HEK293T (cell line): ENCODE measurements at regions not wholly inside any gene's neighbourhood (a gene's known extent, or its start where the extent isn't known, plus 50 kb on each side); places are given as distances from the start of the nearest gene placed in this dataset.

Experiments
- BHLHE40 ChIP-seq: fragments of 450-650 bp; IDR thresholded peaks from 2 replicates; pipeline ENCODE4 v1.6.1; 2016; ENCODE audit warnings: mild to moderate bottlenecking, moderate library complexity, borderline replicate concordance
- ELF4 ChIP-seq: fragments of 450-650 bp; IDR thresholded peaks from 2 replicates; pipeline ENCODE4 v1.6.1; 2017; ENCODE audit warnings: antibody characterized with exemption
- FOXA1 ChIP-seq: fragments of 450-650 bp; IDR thresholded peaks from 2 replicates; pipeline ENCODE4 v1.6.1; 2016; ENCODE audit warnings: mild to moderate bottlenecking
- FOXK2 ChIP-seq: fragments of 450-650 bp; IDR thresholded peaks from 2 replicates; pipeline ENCODE4 v1.6.1; 2016; ENCODE audit warnings: mild to moderate bottlenecking
- FOXM1 ChIP-seq: fragments of 450-650 bp; IDR thresholded peaks from 2 replicates; pipeline ENCODE4 v1.6.1; 2017; ENCODE audit warnings: mild to moderate bottlenecking, borderline replicate concordance
- HDGF ChIP-seq: fragments of 450-650 bp; IDR thresholded peaks from 2 replicates; pipeline ENCODE4 v1.6.1; 2017; ENCODE audit warnings: antibody characterized with exemption, borderline replicate concordance
- L3MBTL2 ChIP-seq: fragments of 450-650 bp; conservative IDR thresholded peaks from 2 replicates; pipeline ENCODE4 v1.6.1; 2016; ENCODE audit warnings: mild to moderate bottlenecking
- LEF1 ChIP-seq: fragments of 450-650 bp; IDR thresholded peaks from 2 replicates; pipeline ENCODE4 v1.6.1; 2017; ENCODE audit warnings: mild to moderate bottlenecking, borderline replicate concordance
- NFRKB ChIP-seq: fragments of 450-650 bp; IDR thresholded peaks from 2 replicates; pipeline ENCODE4 v1.6.1; 2016; ENCODE audit warnings: mild to moderate bottlenecking, moderate library complexity
- SP1 ChIP-seq: fragments of 450-650 bp; IDR thresholded peaks from 2 replicates; pipeline ENCODE4 v1.6.1; 2017
- TARDBP ChIP-seq: fragments of 450-650 bp; IDR thresholded peaks from 2 replicates; pipeline ENCODE4 v1.6.1; 2016
- ZNF384 ChIP-seq: fragments of 450-650 bp; IDR thresholded peaks from 2 replicates; pipeline ENCODE4 v1.6.1; 2016

DNA sequence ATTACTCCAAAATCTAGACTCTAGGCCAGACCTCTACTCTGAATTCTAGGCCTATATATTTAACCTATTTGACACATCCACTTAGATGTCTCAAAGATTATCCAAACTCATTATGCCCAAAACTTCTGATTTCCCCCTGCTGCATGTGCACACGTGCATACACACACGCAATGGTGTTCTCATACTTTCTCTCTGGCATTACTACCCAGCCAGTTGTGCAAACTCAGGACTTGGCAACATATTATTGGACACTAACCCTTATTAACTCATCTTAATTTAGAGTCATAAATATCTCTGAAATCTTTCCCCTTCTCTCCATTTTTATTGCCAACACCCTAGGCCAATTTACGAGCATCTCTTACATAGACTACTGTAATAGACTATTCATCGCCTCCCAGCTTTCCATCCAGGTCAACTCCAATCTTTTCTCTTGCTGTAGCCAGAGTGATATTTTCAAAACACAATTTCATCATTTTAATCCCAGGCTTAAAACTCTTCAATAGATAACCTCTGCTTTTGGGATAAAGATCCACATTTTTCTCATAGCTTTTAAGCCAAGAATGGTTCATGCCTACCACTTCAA, 141.2 kb upstream of the VLDLR start:
- no peak for TF ChIP-seq ELF4
- TF ChIP-seq BHLHE40: no peak
- TF ChIP-seq FOXK2: no peak
- TF ChIP-seq FOXA1: no peak
- TF ChIP-seq NFRKB: no peak
- TF ChIP-seq LEF1: no peak
- TF ChIP-seq FOXM1: no peak
- TF ChIP-seq SP1: no peak
- no peak for TF ChIP-seq HDGF
- no peak for TF ChIP-seq TARDBP
- no peak for TF ChIP-seq ZNF384
- no peak for TF ChIP-seq L3MBTL2
